ENCODE measurements at regions not wholly inside any gene's neighbourhood (a gene's known extent, or its start where the extent isn't known, plus 50 kb on each side); places are given as distances from the start of the nearest gene placed in this dataset.

DNA sequence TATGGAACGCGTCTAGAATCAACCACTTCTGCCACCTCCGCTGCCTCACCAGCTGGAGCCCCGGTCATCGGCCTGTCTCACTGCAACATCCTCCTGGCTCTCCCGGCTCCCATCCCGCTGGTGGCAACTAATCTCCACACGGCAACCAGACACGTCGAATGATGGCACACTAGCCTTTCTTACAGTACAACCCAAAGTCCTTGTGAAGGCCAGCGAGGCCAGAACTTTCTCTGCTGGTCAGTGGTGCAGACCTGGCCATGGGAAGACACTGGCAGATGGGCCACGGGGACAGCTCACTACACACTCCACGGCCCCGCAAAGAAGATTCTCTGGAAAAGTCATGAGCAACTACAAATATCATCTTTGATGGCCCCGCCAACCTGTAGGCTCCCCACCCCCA is 117.6 kb downstream of the RMI2 start:
- no peak for TF ChIP-seq EP300 (IDR thresholded peaks at IDR 0.05; ENCODE audit: borderline replicate concordance)
- no peak for TF ChIP-seq RAD21 (IDR thresholded peaks at IDR 0.05; ENCODE audit: low read depth)
- no peak for TF ChIP-seq CEBPB (IDR thresholded peaks at IDR 0.05)
- TF ChIP-seq TAF1 (IDR thresholded peaks at IDR 0.05; ENCODE audit: low read depth): no peak
